Lower lobe of right lung (tissue), 2 donors: ENCODE measurements at regions not wholly inside any gene's neighbourhood (a gene's known extent, or its start where the extent isn't known, plus 50 kb on each side); places are given as distances from the start of the nearest gene placed in this dataset.

ENCODE experiments used
- ATAC-seq, 2 donors: fragments of 200-7000 bp; cut with Tn5 transposase; one replicate each; pipeline ENCODE4 v1.9.1; 2020 to 2022; ENCODE audit warnings: mild to moderate bottlenecking in 2 of 2, moderate library complexity in 2 of 2
- DNase-seq: peaks from one replicate; pipeline ENCODE4 v3.0.0-alpha.2; 2020
- H3K27ac ChIP-seq: fragments of 200-600 bp; one replicate; pipeline ENCODE4 v1.8.0; 2022
- H3K27me3 ChIP-seq: fragments of 200-600 bp; one replicate; pipeline ENCODE4 v1.8.0; 2022; ENCODE audit warnings: low read depth
- H3K36me3 ChIP-seq: fragments of 200-600 bp; one replicate; pipeline ENCODE4 v1.8.0; 2022; ENCODE audit warnings: mild to moderate bottlenecking
- H3K4me1 ChIP-seq: fragments of 200-600 bp; one replicate; pipeline ENCODE4 v1.8.0; 2022
- H3K4me3 ChIP-seq: fragments of 200-600 bp; one replicate; pipeline ENCODE4 v1.8.0; 2022; ENCODE audit warnings: mild to moderate bottlenecking
- H3K9me3 ChIP-seq: fragments of 200-600 bp; one replicate; pipeline ENCODE4 v1.8.0; 2022
- intact Hi-C: fragments of 100-400 bp; cut with DNase I; formaldehyde crosslinking; loops from one replicate; pipeline ENCODE4 v1.11.0; 2022
- TF ChIP-seq, protein P1 (sequence below): fragments of 200-600 bp; IDR thresholded peaks from one replicate; pipeline ENCODE4 v1.8.0; 2022; ENCODE audit warnings: antibody characterized with exemption, mild to moderate bottlenecking
- donor health status: DM: no; HTN: yes; CAD: no; lungs with severe emphysema.

DNA sequence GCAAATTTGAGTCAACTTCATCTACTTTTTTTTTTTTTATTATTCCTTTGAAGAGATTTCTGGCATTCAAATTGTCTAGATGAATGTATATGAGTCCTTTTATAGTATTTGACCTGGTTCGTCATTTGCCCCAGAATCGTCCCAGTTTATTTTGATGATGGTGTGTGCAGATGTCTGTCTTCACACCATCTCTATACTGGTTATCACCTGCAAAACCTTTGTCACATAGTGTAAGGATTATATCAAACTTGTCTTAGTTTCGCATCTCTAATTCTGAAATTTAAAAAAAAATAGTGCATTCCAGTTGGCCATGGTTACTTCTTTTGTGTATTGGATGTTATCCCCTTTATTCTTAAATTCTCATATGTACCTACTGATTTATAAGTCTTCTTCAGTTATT, 70.5 kb upstream of the CD99 start:
- H3K4me3 ChIP-seq, result no peak overlapping the region
- peaks cover 73% of the 10 kb centered on the region for H3K36me3 ChIP-seq
- H3K27me3 ChIP-seq, result no peaks in the 10 kb centered on the region
- intact Hi-C loops, result no loop called here
- DNase-seq (no peak), ATAC-seq (no peak)
- no peaks in the 10 kb centered on the region for H3K9me3 ChIP-seq
- TF ChIP-seq, protein P1, sequence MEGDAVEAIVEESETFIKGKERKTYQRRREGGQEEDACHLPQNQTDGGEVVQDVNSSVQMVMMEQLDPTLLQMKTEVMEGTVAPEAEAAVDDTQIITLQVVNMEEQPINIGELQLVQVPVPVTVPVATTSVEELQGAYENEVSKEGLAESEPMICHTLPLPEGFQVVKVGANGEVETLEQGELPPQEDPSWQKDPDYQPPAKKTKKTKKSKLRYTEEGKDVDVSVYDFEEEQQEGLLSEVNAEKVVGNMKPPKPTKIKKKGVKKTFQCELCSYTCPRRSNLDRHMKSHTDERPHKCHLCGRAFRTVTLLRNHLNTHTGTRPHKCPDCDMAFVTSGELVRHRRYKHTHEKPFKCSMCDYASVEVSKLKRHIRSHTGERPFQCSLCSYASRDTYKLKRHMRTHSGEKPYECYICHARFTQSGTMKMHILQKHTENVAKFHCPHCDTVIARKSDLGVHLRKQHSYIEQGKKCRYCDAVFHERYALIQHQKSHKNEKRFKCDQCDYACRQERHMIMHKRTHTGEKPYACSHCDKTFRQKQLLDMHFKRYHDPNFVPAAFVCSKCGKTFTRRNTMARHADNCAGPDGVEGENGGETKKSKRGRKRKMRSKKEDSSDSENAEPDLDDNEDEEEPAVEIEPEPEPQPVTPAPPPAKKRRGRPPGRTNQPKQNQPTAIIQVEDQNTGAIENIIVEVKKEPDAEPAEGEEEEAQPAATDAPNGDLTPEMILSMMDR, result no peak
- no peak overlapping the region for H3K27ac ChIP-seq
- H3K4me1 ChIP-seq, result no peaks in the 10 kb centered on the region

DNA sequence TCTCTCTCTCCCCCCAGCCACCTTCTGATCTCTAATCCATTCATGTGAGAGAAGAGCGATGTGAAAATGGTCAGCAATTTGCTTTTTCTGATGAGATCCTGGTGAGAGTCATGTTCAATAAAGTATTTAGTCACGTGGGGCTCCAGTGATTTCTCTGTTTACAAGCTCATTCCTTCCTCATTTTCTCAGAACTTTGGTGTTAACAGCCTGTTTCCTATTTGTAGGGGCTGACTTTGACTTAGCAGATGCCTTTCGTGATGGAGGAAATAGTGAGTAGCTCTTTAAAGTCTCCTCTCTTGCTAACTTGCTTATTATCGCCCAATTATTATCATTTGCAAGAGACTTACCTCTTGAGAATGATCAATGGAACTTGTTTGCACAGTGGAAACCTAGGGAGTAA, 72.6 kb upstream of the CD99 start:
- peaks cover 62% of the 10 kb centered on the region for H3K36me3 ChIP-seq
- no peak overlapping the region for H3K27ac ChIP-seq
- no peaks in the 10 kb centered on the region for H3K27me3 ChIP-seq
- intact Hi-C loops, result no loop called here
- no peak for ATAC-seq
- peaks cover 6% of the 10 kb centered on the region for H3K4me1 ChIP-seq
- TF ChIP-seq, protein P1, result no peak
- no peak overlapping the region for H3K4me3 ChIP-seq
- DNase-seq, result no peak
- H3K9me3 ChIP-seq, result no peaks in the 10 kb centered on the region

DNA sequence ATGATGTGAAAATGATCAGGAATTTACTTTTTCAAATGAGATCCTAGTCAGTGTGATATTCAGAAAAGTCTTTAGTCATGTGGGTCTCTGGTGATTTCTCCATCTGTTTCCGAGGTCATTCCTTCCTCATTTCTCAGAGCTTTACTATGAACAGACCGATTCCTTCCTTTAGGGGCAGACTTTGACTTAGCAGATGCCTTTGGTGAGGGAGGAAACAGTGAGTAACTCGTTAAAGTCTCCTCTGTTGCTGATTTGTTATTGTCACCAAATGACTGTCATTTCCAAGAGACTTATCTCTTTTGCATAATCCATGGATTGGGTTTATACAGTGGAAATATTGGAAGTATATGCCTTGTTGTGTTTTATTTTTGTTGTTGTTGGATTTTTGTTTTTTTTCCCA, 76.2 kb upstream of the CD99 start:
- DNase-seq, result no peak
- peaks cover 20% of the 10 kb centered on the region for H3K4me1 ChIP-seq
- H3K27me3 ChIP-seq, result no peaks in the 10 kb centered on the region
- intact Hi-C loops, result no loop called here
- H3K9me3 ChIP-seq, result no peaks in the 10 kb centered on the region
- no peak overlapping the region for H3K4me3 ChIP-seq
- ATAC-seq, result peak; percentile 72 to 75
- H3K36me3 ChIP-seq, result peaks cover 45% of the 10 kb centered on the region
- H3K27ac ChIP-seq, result no peak overlapping the region
- TF ChIP-seq, protein P1, result peak; percentile 32

DNA sequence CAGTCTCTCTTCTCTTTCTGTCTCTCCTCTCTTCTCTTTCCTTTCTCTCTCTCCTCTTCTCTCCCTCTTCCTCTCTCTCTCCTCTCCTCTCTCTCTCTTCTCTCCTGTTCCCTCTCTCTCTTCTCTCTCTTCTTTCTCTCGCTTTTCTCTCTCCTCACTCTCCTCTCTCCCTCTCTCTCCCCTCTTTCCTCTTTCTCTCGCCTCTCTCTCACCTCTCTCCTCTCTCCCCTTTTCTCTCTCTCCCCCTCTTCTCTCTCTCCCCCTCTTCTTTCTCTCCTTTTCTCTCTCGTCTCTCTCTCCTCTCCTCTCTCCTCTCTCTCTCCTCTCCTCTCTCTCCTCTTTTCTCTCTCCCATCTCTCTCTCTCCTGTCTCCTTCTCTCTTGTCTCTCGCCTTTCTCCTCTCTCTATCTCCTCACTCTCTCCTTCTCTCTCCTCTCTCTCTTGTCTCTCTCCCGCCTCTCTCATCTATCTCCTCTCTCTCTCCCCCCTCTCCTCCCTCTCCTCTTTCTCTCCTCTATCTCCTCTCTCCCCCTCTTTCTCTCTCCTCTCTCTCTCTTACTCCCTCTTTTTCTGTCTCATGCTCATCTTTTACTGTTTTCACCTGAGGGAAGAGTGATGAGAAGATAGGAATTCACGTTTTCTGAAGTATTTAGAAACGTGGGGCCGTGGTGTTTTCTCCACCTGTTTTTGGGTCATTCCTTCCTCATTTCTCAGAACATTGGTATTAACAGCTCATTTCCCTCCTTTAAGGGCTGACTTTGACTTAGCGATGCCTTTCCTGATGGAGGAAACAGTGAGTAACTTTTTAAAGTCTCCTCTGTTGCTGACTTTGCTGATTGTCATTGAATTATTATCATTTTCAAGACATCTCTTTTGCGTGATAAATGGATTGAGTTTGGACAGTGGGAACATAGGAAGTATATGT, 80.6 kb upstream of the CD99 start:
- Histone ChIP-seq H3K9me3 (no peaks in the 10 kb centered on the region), H3K4me3 (peak overlapping the region; percentile 88), H3K36me3 (peaks cover 10% of the 10 kb centered on the region), H3K27me3 (no peaks in the 10 kb centered on the region), H3K4me1 (peaks cover 30% of the 10 kb centered on the region), H3K27ac (no peak overlapping the region)
- DNase-seq, result no peak
- TF ChIP-seq, protein P1, result no peak
- ATAC-seq, result no peak
- intact Hi-C loops, result no loop called here

DNA sequence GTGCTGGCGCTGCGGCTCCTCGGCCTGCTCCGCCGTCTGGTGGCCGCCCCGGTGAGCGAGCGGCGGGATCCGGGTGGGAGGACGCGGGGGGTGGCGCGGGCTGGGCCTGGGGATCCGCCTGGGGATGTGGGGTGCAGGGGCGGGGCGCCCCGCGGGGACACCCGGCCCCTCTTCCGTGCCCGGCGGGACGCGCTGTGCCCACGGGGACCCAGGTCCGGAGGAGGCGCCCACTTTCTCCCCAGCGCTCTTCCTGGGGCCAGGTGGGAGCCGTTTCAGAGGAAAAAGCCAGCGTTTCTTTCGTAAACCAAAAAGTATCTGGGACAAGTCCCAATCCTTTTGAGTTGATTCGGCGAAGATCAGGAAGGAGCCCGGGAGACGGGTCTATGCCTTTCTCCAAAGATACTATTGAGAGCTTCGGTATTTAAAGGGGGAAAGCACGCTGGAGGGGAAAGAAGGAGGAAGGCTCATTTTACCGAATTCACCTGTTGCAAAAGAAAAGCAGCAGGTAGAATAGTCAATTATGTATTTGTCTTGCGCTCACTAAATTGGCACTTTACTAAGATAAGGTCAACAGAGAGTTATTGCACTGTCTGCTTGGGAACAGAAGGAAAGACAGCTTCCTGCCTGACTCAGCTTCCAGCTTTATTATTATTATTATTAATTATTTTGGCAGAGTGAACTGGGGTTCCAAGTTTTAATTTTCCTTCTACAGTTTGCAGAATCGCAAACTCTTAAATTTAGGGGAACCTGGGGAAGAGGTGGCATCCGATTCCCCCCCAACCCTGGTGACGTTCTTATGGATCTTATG, 81.5 kb upstream of the CD99 start:
- DNase-seq, result no peak
- H3K36me3 ChIP-seq, result peaks cover 6% of the 10 kb centered on the region
- no peaks in the 10 kb centered on the region for H3K27me3 ChIP-seq
- H3K4me3 ChIP-seq, result peak overlapping the region; percentile 88
- H3K4me1 ChIP-seq, result peaks cover 29% of the 10 kb centered on the region
- intact Hi-C loops, result no loop called here
- TF ChIP-seq, protein P1, result peak; percentile 16
- no peaks in the 10 kb centered on the region for H3K9me3 ChIP-seq
- peak overlapping the region; percentile 86 for H3K27ac ChIP-seq
- peak in 1 of 2 donors; percentile 62 for ATAC-seq
